Activated CD4-positive, alpha-beta T cell treated with anti-CD3 and anti-CD28 coated beads, Interleukin-2, amount 50 U/mL, for 16 hours (primary cell): ENCODE measurements at regions not wholly inside any gene's neighbourhood (a gene's known extent, or its start where the extent isn't known, plus 50 kb on each side); places are given as distances from the start of the nearest gene placed in this dataset.

Source experiments
- DNase-seq: peaks from one replicate; pipeline ENCODE4 v3.0.0-alpha.2; 2020

DNA sequence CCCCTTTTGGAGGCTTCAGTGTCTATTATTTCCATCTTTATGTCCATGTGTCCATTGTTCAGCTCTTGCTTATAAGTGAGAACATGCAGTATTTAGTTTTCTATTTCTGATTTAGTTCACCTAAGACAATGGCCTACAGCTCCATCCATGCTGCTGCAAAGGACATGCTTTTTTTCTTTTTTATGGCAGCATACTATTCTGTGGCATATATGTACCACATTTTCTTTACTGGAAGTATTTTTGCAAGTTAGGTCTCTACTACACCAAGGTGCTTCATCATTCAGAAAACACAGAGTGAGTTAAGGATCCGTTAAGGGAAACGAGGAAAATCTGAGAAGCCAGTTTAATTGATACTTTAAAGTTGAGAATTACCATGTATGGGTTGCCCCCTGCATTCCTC, 297.2 kb downstream of the CDCA7 start:
- no peak for DNase-seq

GRCh38 chr2:173652311-173652710, 297.6 kb downstream of the CDCA7 start:
- no peak for DNase-seq

DNA sequence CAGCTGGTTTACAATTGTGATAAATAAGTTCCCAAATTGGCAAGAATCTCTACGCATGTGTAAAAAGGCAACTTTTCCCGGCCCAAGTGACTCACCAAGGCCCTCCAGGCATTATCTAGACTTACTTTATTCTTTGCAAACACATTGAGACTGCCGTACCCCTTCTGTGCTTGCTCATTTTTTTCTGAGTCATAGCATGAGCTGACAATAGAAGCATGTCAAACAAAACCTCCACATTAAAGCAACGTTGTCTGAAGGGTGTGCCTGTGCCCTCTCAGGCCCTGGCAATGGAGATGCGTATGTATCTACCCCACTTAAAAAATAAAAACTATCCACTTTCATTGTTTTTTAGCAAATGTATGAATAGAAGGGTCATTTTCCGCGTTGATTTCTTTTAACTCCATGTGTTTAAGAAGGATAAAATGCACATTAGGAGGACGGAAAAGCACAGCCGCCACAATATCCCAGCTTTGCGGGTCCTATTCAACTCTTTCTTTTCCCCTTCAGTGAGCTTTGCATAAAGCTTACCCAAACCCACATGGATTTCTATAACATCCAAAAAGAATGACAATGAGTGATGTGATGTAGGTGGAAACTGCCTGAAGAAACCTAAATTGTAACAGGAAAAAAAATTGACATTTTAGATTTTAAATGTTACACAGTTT, 298.2 kb downstream of the CDCA7 start:
- DNase-seq = no peak

DNA sequence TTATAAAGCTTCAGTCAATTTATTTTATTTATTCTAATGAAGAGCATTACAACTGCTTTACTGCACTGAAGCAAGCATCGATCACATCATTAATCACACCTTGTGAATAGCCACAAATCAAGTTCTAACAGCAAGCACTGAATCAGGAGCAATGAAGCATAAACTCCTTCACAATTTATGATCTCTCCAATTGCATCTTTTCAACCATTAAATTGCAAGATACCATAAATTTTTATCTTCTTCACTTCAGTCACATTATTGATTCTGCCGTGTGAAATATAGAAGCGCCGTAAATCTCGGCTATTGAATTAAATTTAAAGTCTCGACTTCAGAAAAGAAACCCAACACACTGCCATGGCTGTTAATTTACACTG, 298.7 kb downstream of the CDCA7 start:
- DNase-seq = no peak

DNA sequence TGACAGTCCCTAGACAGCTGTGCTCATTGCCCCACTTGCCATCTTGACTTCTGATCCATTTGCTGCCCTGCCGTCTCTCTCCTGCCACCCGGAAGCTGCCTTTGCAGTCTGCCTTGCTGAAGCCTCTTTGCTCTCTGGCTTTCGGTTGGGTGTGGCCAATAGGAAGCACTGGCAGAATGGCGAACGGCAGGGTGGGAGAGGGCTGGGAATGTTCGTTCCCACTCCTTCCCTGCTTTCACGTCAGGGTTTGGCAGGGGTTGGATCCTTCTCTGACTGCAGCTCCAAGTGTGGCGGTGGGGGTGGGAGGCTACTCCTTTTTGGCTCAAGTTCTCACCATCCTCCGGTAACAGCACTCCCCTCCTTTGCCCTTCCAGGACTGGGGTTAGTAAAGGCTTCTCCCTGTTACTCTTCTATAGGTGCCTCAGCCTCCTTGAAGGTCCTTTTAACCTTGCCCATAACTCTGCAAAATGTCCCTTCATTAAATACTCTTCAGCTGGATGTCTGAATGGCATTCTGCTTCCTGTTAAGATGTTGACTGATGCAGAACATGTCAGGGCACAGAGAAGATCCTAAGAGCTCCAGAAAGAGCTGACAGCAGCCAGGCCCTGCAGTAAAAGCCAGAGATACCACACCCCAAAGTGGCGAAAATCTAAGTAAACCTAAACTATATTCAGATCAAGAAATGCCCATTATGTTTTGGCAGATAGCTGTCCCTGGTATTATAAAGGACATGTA, 299.7 kb downstream of the CDCA7 start:
- DNase-seq = no peak

GRCh38 chr2:173654896-173655265, 300.2 kb downstream of the CDCA7 start:
- no peak for DNase-seq

- DNase-seq = no peak
Observed at GRCh38 chr2:173656086-173656485, 301.4 kb downstream of the CDCA7 start.

DNA sequence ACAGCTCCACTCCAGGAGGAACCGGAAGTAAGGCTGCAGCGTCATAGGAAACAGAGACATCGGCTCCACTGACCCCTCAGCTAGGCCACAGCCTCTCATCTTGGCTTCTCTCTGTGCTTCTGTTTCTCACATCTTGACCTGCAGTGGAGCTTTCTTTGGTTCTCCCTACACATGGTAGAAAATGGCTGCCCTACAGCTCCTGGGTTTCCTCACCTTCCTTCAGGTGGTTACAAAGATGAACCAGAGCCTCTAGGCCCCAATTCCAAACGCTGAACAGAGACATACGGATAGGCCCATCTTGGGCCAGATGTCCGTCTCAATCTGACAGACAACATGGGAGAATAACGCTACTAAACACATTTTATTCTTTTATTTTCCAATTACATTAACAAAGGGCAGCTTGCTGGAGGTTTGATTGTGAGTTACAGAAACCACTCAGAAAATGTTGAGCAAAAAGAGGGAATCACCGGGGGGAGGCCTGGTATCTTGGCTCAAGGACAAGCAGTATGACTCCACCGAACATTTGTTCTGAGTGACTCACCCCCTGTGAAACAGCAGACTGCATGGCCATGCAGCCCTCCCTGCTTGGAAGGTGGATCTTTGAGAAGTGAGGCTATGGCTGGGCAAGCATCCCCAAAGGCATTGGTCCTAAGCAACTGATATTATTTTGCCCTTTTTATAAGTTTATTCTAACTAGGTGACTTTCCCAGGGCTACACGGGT, 303.5 kb downstream of the CDCA7 start:
- no peak for DNase-seq

DNA sequence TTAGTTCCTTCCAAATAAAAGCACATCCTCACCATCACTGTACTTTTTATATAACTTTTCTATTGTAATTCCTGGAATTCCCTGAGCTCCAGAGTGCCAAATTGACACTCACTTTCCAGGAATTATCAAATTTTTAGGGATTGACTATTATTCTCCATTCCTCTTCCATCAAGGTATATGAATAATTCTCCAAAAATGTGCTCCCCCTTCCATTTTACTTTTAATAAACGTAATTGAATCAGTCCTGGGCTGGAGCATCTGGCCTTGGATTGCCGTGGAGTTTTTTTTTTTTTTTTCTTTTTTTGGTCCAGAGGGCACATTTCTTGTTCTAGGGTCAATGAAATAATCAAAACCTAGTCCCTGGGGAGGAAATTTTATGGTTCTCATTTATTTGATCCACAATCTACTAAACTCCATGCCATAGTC, 304.3 kb downstream of the CDCA7 start:
- DNase-seq = no peak

GRCh38 chr2:173659509-173659908, 304.8 kb downstream of the CDCA7 start:
- no peak for DNase-seq

GRCh38 chr2:173661586-173661985, 303.6 kb downstream of the SP3 start:
- no peak for DNase-seq

DNA sequence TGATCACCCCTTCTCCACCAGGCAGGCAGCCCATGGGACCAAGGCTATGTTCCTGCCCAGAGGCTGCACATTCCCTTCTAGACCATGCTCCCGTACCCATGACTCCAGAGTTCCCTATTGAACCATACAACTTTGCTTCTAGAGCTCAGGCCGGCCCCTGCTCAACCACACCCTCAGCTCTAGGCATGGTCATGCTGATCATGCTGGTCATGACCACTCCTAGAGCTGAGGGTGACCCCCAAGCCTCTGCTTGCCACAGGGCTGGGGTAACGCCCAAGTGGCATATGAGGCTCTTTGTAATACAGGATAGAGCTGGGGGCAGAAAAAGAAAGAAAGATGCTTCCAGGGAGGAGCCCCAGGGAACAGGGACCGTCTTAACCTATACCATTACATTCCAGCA, 301.8 kb downstream of the SP3 start:
- no peak for DNase-seq

GRCh38 chr2:173663835-173664512, 301.2 kb downstream of the SP3 start:
- no peak for DNase-seq

DNA sequence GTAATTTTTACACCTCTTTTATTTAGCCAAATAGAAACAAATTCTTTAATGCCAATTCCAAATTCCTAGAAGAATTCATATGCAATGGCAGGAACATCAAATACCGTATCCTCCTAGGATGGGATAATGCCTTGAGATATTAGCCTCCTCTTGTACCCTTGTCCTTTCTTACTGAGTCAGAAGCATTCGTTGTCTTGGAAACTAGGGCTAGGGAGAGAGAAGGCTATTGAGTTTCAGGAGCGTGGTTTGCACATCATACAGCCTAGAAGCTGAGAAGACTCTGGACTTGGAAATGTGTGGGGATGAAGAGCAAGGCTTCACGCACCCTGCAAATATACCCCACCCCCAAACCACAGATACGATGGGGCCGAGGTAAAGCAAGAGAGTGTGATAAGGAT, 300.7 kb downstream of the SP3 start:
- DNase-seq = no peak

- no peak for DNase-seq
Observed at GRCh38 chr2:173666171-173666888, 298.8 kb downstream of the SP3 start.

GRCh38 chr2:173667014-173667413, 298.2 kb downstream of the SP3 start:
- no peak for DNase-seq

DNA sequence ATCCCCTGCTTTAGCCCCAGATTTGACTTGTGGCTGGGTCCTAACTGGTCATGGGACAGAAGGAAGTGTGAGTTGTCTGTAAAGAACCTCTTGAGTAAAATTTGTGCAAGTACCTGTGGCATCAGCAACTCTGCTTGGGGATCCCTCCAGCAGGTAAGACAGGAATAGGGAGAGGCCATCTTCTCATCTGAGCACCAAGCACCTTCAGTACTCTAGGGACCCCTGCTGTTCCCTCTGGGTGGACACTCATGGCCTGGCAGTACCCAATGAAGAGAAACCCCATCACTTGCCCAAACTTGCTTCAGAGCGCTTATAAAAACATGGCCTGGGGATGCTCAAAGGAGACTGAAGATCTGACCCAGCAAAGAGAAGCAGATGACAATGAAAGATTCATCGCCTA, 297.8 kb downstream of the SP3 start:
- no peak for DNase-seq

- DNase-seq = no peak
Observed at GRCh38 chr2:173669271-173669853, 295.8 kb downstream of the SP3 start.

- DNase-seq = no peak
Observed at GRCh38 chr2:173669888-173670287, 295.3 kb downstream of the SP3 start.

DNA sequence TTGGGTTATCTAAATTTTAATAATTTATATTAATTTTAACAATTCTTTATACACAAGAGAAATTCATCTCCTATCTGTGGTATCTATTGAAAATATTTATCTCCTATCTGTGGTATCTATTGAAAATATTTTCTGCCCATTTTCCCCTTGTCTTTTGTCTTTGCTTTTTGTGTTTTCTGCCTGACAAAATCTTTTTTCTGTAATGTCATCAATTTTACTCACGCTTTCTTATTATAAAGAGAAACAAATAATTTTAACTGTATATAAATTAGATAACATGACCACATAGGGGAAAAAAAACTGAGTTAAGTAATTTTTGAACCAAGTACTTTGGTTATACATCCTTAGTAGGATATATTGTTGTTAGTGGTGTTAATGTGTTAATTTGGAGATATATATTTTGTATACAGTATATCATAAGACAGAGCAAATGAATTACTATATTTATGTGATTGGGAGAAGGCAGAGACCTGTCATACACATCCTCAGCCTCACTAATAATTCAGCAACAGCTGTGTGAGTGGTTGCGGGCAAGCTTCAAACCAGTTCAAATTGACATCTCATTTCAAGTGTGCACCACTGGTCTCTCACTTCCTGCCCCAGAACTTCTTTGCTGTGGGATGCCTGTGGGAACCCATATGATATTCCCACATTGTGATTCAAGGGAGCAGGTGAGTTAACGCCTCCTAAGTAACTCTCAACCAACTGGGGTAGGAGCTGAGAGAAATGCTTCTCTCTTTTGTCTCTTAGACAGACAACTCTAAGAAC, 292.4 kb downstream of the SP3 start:
- no peak for DNase-seq

DNA sequence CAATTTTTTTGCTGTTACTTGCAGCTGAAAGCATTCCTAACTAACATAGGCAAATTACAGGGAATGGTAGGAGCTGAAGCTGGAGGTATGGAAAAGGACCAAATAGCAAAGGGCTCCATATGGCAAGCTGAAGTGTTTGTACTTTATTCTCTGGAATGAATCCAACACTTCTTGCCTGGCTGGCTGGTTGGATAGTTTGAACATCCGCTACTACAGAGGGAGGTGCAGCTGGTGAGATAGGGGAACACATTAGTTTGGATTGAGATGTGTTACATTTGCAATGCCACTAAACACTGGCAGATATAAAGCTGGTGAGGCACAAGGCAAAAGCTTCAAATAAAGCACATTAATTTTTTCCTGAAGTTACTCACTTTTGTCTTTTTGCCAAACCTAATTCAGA, 291.5 kb downstream of the SP3 start:
- no peak for DNase-seq

DNA sequence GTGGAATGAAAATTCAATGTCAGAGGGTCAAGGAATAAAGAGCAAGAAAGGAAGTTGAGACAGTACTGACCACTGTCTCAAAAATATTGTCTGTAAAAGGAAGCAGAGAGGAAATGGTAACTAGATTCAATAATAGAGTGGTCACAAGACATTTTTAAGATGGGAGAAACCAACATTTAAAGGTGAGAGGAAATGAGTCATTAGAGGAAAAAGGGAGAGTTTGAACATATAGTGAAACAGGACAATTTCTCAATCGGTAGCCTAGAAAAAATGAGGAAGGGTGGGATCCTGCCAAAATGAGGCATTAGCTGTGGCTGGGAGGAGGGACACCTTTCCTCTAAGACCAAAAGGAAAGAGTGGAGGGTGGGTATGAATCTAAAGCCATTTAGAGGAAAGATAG, 288.5 kb downstream of the SP3 start:
- no peak for DNase-seq
